HG03432 (cell line): ENCODE measurements at regions not wholly inside any gene's neighbourhood (a gene's known extent, or its start where the extent isn't known, plus 50 kb on each side); places are given as distances from the start of the nearest gene placed in this dataset.
A peak's percentile ranks its signal among the peaks of the same experiment; 100 is the strongest.
"Not testable (repeated sequence)": the region's sequence is repeated elsewhere in the genome, so short reads cannot be mapped to it uniquely, and the experiment has no call there.

Experiments used
- ATAC-seq: cut with Tn5 transposase; IDR thresholded peaks from one replicate; pipeline ENCODE4 v1.9.1; 2021; ENCODE audit warnings: mild to moderate bottlenecking, moderate library complexity; ENCODE audit not compliant: unreplicated experiment

DNA sequence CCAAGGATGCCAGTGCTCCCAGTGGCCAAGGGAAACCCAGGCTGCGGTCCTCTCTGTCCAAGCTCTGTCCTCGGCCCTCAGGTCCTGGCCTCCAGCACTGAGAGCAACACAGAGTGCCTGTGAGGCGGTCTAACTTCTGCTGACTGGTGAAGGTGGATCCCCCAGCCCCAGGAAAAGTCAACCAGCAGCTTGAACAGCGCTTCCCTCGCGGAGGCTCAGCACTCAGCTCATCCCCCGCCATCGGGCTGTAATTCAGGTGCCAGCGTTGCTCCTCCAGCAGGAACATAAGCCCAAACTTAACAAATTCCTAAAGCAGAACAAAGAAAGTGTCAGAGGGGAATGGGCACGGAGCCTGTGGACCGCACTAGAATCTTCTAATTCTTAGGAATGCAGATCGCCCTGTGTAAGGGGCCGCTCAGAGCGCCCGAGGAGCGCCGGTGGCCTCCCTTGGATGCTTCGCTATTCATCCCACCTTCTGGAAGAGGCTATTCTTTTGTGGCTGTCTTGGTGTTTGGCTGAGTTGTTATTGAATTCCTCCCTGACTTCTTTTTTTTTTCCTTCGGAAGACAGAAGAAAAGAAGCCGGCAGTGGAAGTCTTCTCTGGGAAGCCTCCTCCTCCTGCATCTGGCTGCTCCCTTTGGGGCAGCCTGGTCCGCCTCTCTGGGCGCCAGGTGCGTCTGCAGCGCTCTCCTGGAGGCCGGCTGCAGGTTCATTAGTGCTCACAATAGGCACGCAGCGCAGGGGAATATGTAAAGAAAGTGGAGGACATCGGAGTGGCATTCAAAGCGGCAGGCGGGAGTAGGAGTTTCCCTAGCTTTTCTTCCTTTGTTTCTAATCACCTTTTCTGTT, 905.6 kb downstream of the TSN start:
- no peak for ATAC-seq

DNA sequence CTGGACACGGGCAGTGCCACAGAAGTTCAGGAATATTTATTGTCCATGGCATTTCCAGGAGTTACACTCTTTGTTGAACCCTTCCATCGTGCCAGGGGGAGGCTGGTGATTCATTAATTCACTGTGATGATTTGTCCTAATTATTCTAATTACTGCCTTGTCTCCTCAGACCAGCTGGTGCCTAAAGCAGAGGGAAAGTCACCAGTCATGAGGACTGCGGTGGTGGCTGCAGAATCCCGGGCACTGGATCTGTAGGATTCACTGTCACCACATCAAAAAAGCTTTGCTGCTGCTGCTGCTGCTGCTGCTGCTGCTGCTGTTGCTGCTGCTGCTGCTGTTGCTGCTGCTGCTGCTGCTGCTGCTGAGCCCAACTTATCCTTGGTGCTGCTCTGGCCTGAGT, 908.2 kb downstream of the TSN start:
- no peak for ATAC-seq

DNA sequence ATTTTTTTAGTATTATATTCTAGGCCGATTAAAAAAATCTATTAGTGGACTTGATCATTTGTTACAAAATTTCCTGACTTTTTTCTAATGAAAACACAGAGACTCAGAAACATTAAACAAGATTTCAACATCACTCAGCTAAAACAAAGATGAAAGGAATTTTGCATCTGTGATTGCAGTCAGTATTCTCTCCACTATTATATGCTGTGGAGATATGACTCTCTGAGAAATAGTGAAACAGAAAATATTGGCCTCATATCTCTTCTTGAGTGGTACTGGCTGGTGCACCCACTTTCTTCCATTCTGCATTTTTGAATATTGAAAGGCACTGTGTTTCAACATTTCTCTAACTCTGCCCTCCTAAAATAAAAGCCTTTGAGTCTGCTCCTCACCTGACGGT, 914.2 kb downstream of the TSN start:
- ATAC-seq: peak; percentile 37

GRCh38 chr2:122670897-122671296, 915.4 kb downstream of the TSN start:
- ATAC-seq: no peak

- no peak for ATAC-seq
These were observed 925.2 kb downstream of the TSN start for GRCh38 chr2:122680662-122681061.

- ATAC-seq: peak; percentile 91
These were observed 926.2 kb downstream of the TSN start for GRCh38 chr2:122681626-122682025.

DNA sequence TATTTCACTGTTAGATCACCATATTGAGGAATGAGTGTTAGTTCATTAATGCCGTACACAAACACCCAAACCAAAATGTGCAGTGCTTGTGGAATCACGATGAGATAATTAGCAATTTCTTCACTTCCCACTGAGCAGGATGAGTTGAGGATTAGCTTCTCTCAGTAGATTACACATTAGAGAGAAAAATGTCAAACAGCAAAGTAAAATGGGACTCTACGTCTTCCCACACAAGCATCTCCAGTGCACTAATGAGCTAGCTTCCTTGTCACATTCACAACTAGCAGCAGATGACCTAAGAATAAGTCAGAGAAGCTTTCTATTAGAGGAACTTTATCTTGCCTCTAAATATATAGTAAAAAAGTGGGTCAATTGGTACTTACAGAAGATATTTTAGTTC, 926.9 kb downstream of the TSN start:
- ATAC-seq: no peak

DNA sequence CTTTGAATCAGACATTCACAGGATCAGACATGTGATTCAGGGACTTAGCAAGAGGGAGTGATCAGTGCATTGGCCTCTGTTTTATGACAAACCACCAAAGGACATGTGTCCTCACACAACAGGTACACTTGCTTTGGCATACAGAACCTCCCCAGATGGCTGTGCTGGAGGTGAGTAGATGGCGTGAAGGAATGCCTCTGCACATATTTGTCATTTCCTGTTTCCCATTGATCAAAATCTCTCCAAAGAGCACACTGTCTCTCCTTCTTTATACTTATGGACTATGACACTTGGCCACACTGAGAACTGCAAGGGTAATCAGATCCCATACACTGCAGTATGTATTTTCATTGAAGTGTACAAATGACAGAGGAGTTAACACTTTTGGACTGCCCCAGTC, 927.6 kb downstream of the TSN start:
- ATAC-seq: no peak

GRCh38 chr2:122692400-122693083, 937.1 kb downstream of the TSN start:
- no peak for ATAC-seq

GRCh38 chr2:122697415-122697814, 942.0 kb downstream of the TSN start:
- no peak for ATAC-seq

DNA sequence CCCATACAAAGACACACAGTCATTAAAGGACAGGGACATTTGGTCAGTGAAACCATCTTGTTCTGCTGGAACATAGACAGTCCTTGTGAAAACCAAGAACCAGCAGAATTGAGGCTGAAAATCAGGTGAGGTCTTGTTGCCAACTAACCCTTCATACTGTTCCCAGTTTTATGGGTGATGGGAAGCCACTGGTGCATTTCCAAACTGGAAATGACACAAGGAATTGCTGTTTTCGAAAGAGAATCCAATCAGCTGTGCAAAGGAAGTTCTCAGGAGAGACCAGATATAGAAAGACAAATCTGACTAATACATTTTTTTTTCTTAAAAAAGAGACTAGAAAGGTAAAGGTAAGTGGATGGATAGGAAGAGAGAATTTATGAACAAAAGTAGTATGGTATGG, 948.2 kb downstream of the TSN start:
- no peak for ATAC-seq

DNA sequence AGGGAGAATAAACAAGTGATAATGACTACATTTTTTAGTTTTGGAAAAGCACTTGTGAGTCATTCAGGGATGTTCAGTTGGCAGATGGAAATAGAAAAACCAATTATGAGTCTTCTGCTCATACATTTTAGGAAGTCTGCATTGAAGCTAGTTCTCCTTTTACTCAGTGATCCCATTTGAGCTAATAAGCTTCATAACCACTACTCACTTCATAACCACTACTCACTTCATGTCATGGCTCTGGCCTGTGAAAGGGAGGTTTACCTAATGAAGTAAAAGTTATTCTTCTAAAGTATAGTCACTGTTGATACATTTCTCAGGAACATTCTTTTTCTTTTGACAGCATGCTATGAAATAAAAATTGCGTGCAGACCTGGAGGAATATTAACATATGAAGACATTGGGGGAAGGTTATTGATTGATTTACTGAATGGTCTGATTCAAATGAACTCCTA, 948.7 kb downstream of the TSN start:
- ATAC-seq: peak; percentile 72

DNA sequence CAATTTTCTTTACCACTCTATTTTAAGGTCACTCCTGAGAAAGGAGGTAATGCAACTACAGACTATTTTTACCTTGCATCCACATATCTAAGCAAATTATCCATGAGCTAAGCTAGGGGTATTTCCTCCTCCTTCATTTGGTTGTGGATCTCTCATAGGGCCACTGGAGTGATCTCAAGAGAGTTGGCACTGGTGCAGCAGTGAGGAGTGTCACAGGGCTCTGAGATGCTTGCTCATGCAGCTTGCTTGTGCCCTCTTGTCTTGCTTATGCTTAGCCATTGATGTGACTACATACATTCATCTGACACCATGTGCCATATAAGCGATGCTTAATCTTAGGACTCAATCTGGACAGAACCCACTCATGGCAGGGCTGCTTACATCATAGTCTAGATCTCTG, 950.3 kb downstream of the TSN start:
- ATAC-seq: no peak

DNA sequence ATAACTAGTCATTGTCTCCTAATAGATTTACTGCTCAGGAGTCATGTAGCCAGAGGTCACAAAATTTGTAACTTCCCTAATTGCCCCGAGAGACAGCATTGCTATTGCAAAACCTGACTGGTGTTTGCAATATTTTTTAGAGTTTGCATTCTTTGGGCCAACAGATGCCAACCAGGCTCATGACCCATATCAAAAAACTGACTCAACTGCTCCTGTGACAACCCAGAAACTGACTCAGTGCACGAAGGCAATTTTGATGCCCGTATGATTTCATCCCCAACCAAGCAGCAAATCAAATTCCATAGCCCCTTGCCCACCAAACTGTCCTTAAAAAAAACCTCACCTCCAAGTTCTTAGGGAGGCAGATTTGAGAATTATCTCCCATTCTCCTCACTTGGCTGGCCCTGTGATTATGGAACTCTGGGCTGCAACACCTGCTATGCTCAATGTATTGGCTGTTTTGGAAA, 951.3 kb downstream of the TSN start:
- ATAC-seq: no peak

GRCh38 chr2:122707224-122707824, 951.9 kb downstream of the TSN start:
- ATAC-seq: peak; percentile 74

- ATAC-seq: no peak
These were observed 954.6 kb downstream of the TSN start for GRCh38 chr2:122710049-122710448.

DNA sequence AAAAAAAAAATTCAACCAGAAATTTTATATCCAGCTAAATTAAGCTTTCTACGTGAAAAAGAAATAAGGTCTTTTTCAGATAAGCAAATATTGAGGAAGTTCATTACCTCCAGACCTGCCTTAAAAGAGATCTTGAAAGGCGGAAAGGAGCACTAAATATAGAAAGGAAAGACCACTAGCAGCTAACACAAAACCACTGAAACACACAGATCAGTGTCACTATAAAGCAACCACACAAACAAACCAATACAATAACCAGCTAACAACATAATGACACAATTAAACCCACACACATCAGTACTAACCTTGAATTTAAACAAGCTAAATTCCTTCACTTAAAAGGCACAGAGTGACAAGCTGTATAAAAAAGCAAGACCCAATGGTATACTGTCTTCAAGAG, 958.3 kb downstream of the TSN start:
- ATAC-seq: peak; percentile 45

DNA sequence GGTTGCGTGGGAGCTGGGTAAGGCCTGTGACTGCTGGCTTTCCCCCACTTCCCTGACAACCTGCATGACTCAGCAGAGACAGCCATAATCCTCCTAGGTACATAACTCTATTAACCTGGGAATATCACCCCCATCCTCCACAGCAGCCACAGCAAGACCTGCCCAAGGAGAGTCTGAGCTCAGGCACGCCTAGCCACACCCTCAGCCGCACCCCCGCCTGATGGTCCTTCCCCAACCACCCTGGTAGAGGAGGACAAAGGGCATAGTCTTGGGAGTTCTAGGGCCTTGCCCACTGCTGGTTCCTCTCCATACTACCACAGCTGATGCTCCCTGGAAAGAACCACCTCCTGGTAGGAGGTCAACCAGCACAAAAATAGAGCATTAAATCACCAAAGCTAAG, 965.4 kb downstream of the TSN start:
- ATAC-seq: not testable (repeated sequence)

DNA sequence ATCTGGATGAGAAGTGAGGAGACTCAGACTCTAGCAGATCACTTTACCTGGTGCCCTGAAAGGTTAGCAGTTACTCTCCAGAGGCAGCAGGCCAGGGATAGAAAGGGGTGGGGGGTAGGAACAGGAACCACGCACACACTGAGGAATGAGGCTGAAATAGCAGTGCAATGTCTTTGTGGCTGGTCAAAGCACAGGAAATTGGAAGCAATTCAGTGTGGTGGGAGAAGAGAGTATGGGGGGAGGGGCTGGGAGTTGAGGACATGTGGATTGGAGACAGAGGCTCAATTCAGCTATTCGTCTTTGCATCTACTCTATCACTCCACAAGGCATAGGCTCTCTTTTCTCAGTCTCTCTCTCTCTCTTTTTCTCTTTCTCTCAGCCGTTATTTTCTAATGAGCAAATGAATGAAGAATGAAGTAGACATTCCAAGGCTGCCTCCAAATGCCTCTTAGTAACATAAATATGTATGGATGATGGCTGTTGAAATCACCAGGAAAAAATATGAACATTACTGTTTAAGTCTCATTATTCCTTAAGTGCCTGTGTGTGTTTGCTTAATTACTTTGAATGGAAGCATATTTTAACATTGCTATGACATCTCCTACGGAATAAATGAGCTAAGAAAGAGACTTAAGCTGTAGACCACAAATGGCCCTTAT, 979.4 kb downstream of the TSN start:
- ATAC-seq: no peak

DNA sequence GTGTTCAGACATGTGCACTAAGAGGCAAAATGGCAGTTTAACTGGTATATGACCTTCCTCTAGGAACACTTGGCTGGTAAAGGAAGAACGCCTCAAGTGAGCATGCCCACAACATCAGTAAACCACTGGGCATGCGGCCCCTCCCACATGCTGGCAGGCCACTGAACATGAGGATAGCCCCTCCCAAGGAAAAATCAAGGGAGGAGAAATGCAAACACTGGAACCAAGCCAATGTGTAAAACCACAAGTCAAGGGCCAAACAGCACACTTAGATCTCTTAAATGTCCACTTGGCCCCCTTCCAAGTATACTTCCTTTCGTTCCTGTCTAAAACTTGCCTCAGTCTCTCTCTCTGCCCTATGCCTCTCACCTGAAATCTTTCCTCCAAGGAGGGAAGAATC, 980.8 kb downstream of the TSN start:
- ATAC-seq: no peak

GRCh38 chr2:122737429-122738077, 982.1 kb downstream of the TSN start:
- ATAC-seq: peak; percentile 88
